ENCODE measurements at regions not wholly inside any gene's neighbourhood (a gene's known extent, or its start where the extent isn't known, plus 50 kb on each side); places are given as distances from the start of the nearest gene placed in this dataset.
A peak's percentile ranks its signal among the peaks of the same experiment; 100 is the strongest.

- Mint-ChIP-seq H3K27ac (ENCODE audit: unreplicated experiment) (no peak overlapping the region), H3K36me3 (ENCODE audit: unreplicated experiment) (no peaks in the 10 kb centered on the region), H3K4me1 (ENCODE audit: unreplicated experiment) (peaks cover 10% of the 10 kb centered on the region), H3K9me3 (ENCODE audit: unreplicated experiment) (no peaks in the 10 kb centered on the region), H3K27me3 (ENCODE audit: unreplicated experiment) (peaks cover 32% of the 10 kb centered on the region), H3K4me3 (ENCODE audit: unreplicated experiment) (no peak overlapping the region)
- TF ChIP-seq, protein P1, sequence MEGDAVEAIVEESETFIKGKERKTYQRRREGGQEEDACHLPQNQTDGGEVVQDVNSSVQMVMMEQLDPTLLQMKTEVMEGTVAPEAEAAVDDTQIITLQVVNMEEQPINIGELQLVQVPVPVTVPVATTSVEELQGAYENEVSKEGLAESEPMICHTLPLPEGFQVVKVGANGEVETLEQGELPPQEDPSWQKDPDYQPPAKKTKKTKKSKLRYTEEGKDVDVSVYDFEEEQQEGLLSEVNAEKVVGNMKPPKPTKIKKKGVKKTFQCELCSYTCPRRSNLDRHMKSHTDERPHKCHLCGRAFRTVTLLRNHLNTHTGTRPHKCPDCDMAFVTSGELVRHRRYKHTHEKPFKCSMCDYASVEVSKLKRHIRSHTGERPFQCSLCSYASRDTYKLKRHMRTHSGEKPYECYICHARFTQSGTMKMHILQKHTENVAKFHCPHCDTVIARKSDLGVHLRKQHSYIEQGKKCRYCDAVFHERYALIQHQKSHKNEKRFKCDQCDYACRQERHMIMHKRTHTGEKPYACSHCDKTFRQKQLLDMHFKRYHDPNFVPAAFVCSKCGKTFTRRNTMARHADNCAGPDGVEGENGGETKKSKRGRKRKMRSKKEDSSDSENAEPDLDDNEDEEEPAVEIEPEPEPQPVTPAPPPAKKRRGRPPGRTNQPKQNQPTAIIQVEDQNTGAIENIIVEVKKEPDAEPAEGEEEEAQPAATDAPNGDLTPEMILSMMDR (IDR thresholded peaks at IDR 0.05), result no peak
- no peak for DNase-seq (ENCODE audit: extremely low spot score, unreplicated experiment)
These were observed 129.8 kb downstream of the FAM174B start for GRCh38 chr15:92525758-92526245.

DNA sequence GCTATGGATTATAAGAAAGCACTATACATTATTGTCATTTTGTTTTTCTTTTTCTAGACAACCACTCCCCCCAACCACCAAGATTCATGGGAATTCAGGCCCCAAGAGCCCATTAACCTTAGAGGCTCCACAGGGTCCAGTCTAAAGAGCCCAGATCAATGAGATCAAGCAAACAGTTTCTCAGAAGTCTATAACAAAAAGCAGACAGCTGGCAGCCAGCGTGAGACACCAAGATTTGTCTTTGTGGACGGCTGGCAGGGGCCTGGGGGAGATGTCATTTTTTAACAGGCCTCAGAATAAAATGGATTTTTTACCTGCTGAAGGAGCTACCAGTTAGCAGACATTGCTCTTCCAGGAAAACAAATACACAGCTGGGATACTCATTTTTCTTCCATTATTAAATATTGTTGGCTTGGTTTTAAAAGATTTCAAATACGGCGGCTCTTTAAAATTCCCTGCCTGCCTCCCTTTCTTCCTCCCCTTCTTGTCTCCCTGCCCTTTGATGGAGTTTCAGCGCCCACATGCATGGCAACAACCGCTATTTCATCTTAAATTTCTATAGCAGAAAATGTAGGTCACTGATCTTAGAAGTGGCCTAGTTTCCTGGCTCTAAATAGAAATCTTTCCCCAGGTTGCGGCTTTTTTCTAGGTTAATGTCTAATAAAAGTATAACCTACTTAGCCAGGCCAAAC lies 130.6 kb downstream of the FAM174B start:
- Mint-ChIP-seq H3K36me3 (ENCODE audit: unreplicated experiment) (no peaks in the 10 kb centered on the region), H3K9me3 (ENCODE audit: unreplicated experiment) (no peaks in the 10 kb centered on the region), H3K27me3 (ENCODE audit: unreplicated experiment) (peaks cover 28% of the 10 kb centered on the region), H3K4me1 (ENCODE audit: unreplicated experiment) (peaks cover 10% of the 10 kb centered on the region), H3K4me3 (ENCODE audit: unreplicated experiment) (no peak overlapping the region), H3K27ac (ENCODE audit: unreplicated experiment) (no peak overlapping the region)
- DNase-seq (ENCODE audit: extremely low spot score, unreplicated experiment), result no peak
- TF ChIP-seq, protein P1 (IDR thresholded peaks at IDR 0.05), result no peak

DNA sequence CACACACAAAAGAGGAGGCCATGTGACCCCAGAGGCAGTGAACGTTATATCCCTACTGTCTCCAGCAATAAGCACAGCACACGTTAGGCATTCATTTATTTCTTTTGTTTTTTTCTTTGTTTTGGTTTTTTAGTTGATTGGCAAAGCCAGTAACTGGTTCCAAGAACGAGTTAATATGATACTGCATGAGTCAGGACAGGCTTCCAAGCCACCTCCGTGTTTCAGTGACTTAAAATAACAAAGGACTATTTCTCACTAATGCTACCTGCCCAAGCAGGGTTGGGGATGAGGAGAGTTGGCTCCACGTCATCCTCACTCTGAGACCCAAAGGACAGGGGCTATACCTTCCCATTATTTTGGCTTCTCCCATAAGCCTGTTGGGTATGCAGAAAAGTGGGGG lies 130.5 kb downstream of the ST8SIA2 start:
- no peak overlapping the region for H3K4me3 Mint-ChIP-seq (ENCODE audit: unreplicated experiment)
- H3K4me1 Mint-ChIP-seq (ENCODE audit: unreplicated experiment), result peaks cover 10% of the 10 kb centered on the region
- TF ChIP-seq, protein P1 (IDR thresholded peaks at IDR 0.05), result no peak
- no peak overlapping the region for H3K27ac Mint-ChIP-seq (ENCODE audit: unreplicated experiment)
- no peak for DNase-seq (ENCODE audit: extremely low spot score, unreplicated experiment)
- H3K27me3 Mint-ChIP-seq (ENCODE audit: unreplicated experiment), result peaks cover 19% of the 10 kb centered on the region
- no peaks in the 10 kb centered on the region for H3K36me3 Mint-ChIP-seq (ENCODE audit: unreplicated experiment)
- H3K9me3 Mint-ChIP-seq (ENCODE audit: unreplicated experiment), result no peaks in the 10 kb centered on the region

- Mint-ChIP-seq H3K9me3 (ENCODE audit: unreplicated experiment) (no peaks in the 10 kb centered on the region), H3K27ac (ENCODE audit: unreplicated experiment) (no peak overlapping the region), H3K4me1 (ENCODE audit: unreplicated experiment) (peaks cover 10% of the 10 kb centered on the region), H3K4me3 (ENCODE audit: unreplicated experiment) (no peak overlapping the region), H3K36me3 (ENCODE audit: unreplicated experiment) (no peaks in the 10 kb centered on the region), H3K27me3 (ENCODE audit: unreplicated experiment) (peaks cover 16% of the 10 kb centered on the region)
- DNase-seq (ENCODE audit: extremely low spot score, unreplicated experiment), result no peak
- TF ChIP-seq, protein P1 (IDR thresholded peaks at IDR 0.05), result no peak
These were observed 129.5 kb downstream of the ST8SIA2 start for GRCh38 chr15:92523176-92523575.

DNA sequence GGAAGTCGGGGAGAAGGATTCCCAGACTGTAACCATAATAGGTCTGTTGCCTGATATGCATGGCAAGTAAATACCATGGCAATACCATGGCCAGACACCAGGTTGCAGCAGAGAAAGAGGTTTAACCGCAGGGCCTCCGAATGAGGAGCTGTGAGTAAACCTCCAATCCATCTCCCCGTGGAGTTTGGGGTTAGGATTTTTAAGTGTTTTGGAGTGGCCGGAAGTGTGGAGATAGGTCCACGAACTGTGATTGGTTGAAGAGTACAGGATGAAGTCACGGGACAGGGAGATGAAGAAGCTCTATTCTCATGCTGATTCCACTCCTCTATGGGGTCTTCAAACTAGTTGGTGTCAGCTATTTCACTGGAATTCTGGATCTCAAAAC lies 127.9 kb downstream of the ST8SIA2 start:
- Mint-ChIP-seq H3K27me3 (ENCODE audit: unreplicated experiment) (peaks cover 16% of the 10 kb centered on the region), H3K4me1 (ENCODE audit: unreplicated experiment) (peaks cover 6% of the 10 kb centered on the region), H3K27ac (ENCODE audit: unreplicated experiment) (no peak overlapping the region), H3K36me3 (ENCODE audit: unreplicated experiment) (no peaks in the 10 kb centered on the region), H3K9me3 (ENCODE audit: unreplicated experiment) (no peaks in the 10 kb centered on the region), H3K4me3 (ENCODE audit: unreplicated experiment) (no peak overlapping the region)
- DNase-seq (ENCODE audit: extremely low spot score, unreplicated experiment), result peak; percentile 88
- TF ChIP-seq, protein P1 (IDR thresholded peaks at IDR 0.05), result peak; percentile 86

Data from osteocyte (in vitro differentiated cells).